ENCODE measurements at regions not wholly inside any gene's neighbourhood (a gene's known extent, or its start where the extent isn't known, plus 50 kb on each side); places are given as distances from the start of the nearest gene placed in this dataset.

GRCh38 chr6:94350833-94351232 lies 931.5 kb upstream of the EPHA7 start:
- no peaks in the 10 kb centered on the region for H3K9me3 ChIP-seq
- ATAC-seq, result no peak
- no peak overlapping the region for H3K4me3 ChIP-seq
- DNase-seq (ENCODE audit: low read depth in 1 of 2, low spot score in 1 of 2), result no peak
- no peak overlapping the region for H3K4me2 ChIP-seq
- no peak for FAIRE-seq
- 36% methylated on average over 3 of the region's 8 CpGs for WGBS (ENCODE audit: missing lambda C conversion rate)
- H3K4me1 ChIP-seq, result no peaks in the 10 kb centered on the region
- H3K27ac ChIP-seq, result no peak overlapping the region
- ChIA-PET POLR2A (no interaction called here), CTCF (no interaction called here)
- no peak for TF ChIP-seq SREBF2 (IDR thresholded peaks at IDR 0.05)
- no peak for TF ChIP-seq RCOR1 (IDR thresholded peaks at IDR 0.05; ENCODE audit: low read depth, low read length)
- TF ChIP-seq ZFP36 (IDR thresholded peaks at IDR 0.05; ENCODE audit: borderline replicate concordance, partially characterized antibody), result no peak
- no peak for TF ChIP-seq NPAS2 (CRISPR knock-in tag; IDR thresholded peaks at IDR 0.05; ENCODE audit: borderline replicate concordance)

GRCh38 chr6:94349227-94349626 lies 929.9 kb upstream of the EPHA7 start:
- no peak overlapping the region for H3K4me2 ChIP-seq
- ATAC-seq (no peak), DNase-seq (ENCODE audit: low read depth in 1 of 2, low spot score in 1 of 2) (no peak), FAIRE-seq (no peak)
- 27% methylated on average over 1 of the region's 1 CpG for WGBS (ENCODE audit: missing lambda C conversion rate)
- no peaks in the 10 kb centered on the region for H3K4me1 ChIP-seq
- H3K4me3 ChIP-seq, result no peak overlapping the region
- no peaks in the 10 kb centered on the region for H3K9me3 ChIP-seq
- CTCF ChIA-PET, result no interaction called here
- TF ChIP-seq TP53 (CRISPR knock-in tag; IDR thresholded peaks at IDR 0.05) (no peak), MAZ (IDR thresholded peaks at IDR 0.05; ENCODE audit: borderline replicate concordance, low read depth, low read length) (no peak), TFCP2L1 (CRISPR knock-in tag; IDR thresholded peaks at IDR 0.05) (no peak), HEYL (CRISPR knock-in tag; IDR thresholded peaks at IDR 0.05) (no peak), FOSL2 (IDR thresholded peaks at IDR 0.05) (no peak), FOSL2 (CRISPR knock-in tag; IDR thresholded peaks at IDR 0.05) (no peak), ATOH8 (CRISPR knock-in tag; IDR thresholded peaks at IDR 0.05; ENCODE audit: low read depth) (no peak), POLR2A (IDR thresholded peaks at IDR 0.05; ENCODE audit: low read length) (no peak), EP300 (IDR thresholded peaks at IDR 0.05) (no peak)
- POLR2A ChIA-PET, result no interaction called here
- H3K27ac ChIP-seq, result no peak overlapping the region

- ATAC-seq, result no peak
- Histone ChIP-seq H3K4me1 (no peaks in the 10 kb centered on the region), H3K9me3 (no peaks in the 10 kb centered on the region), H3K27ac (no peak overlapping the region), H3K4me2 (no peak overlapping the region), H3K4me3 (no peak overlapping the region)
- FAIRE-seq, result no peak
- ChIA-PET POLR2A (no interaction called here), CTCF (no interaction called here)
- 6% methylated on average over 1 of the region's 1 CpG for WGBS (ENCODE audit: missing lambda C conversion rate)
- no peak for DNase-seq (ENCODE audit: low read depth in 1 of 2, low spot score in 1 of 2)
- TF ChIP-seq MYC (IDR thresholded peaks at IDR 0.05; ENCODE audit: borderline replicate concordance, low read length) (no peak), POLR2A (IDR thresholded peaks at IDR 0.05; ENCODE audit: low read length) (no peak), TP53 (CRISPR knock-in tag; IDR thresholded peaks at IDR 0.05) (no peak), CBX8 (IDR thresholded peaks at IDR 0.05) (no peak), RAD21 (conservative IDR thresholded peaks at IDR 0.05 in 1 of 2, IDR thresholded peaks at IDR 0.05 in 1 of 2) (no peak), RNF2 (IDR thresholded peaks at IDR 0.05; ENCODE audit: borderline replicate concordance, low read depth) (no peak), JUNB (IDR thresholded peaks at IDR 0.05) (no peak), FOSB (CRISPR knock-in tag; IDR thresholded peaks at IDR 0.05) (no peak), HEYL (CRISPR knock-in tag; IDR thresholded peaks at IDR 0.05) (no peak), FOXS1 (CRISPR knock-in tag; IDR thresholded peaks at IDR 0.05) (no peak), PBX3 (IDR thresholded peaks at IDR 0.05) (no peak)
Measured at GRCh38 chr6:94344866-94345265, 925.5 kb upstream of the EPHA7 start.

- FAIRE-seq, result no peak
Measured at GRCh38 chr6:94341173-94341572, 921.8 kb upstream of the EPHA7 start.

More at GRCh38 chr6:94341173-94341572, 921.8 kb upstream of the EPHA7 start:
- TF ChIP-seq EP300 (IDR thresholded peaks at IDR 0.05) (no peak), PBX3 (IDR thresholded peaks at IDR 0.05) (no peak), HEYL (CRISPR knock-in tag; IDR thresholded peaks at IDR 0.05) (no peak), HOXB5 (CRISPR knock-in tag; IDR thresholded peaks at IDR 0.05) (no peak), CHD4 (IDR thresholded peaks at IDR 0.05; ENCODE audit: borderline replicate concordance) (no peak), FOXS1 (CRISPR knock-in tag; IDR thresholded peaks at IDR 0.05) (no peak), CEBPB (IDR thresholded peaks at IDR 0.05) (no peak), MAZ (IDR thresholded peaks at IDR 0.05; ENCODE audit: borderline replicate concordance, low read depth, low read length) (no peak), POLR2AphosphoS2 (conservative IDR thresholded peaks at IDR 0.05; ENCODE audit: low read length) (no peak), EHF (CRISPR knock-in tag; IDR thresholded peaks at IDR 0.05) (no peak), JUNB (IDR thresholded peaks at IDR 0.05) (no peak), BCL3 (IDR thresholded peaks at IDR 0.05) (no peak), MAFK (IDR thresholded peaks at IDR 0.05; ENCODE audit: partially characterized antibody) (no peak), ATOH8 (CRISPR knock-in tag; IDR thresholded peaks at IDR 0.05; ENCODE audit: low read depth) (no peak), FOSB (CRISPR knock-in tag; IDR thresholded peaks at IDR 0.05) (no peak)
- ChIA-PET CTCF (no interaction called here), POLR2A (no interaction called here)
- DNase-seq (ENCODE audit: low read depth in 1 of 2, low spot score in 1 of 2) (no peak), ATAC-seq (no peak)
- Histone ChIP-seq H3K4me3 (no peak overlapping the region), H3K27ac (no peak overlapping the region), H3K4me1 (no peaks in the 10 kb centered on the region), H3K9me3 (no peaks in the 10 kb centered on the region), H3K4me2 (no peak overlapping the region)
- WGBS (ENCODE audit: missing lambda C conversion rate), result 25% methylated on average over 2 of the region's 2 CpGs

Measured in A549 (cell line).